Body of pancreas (tissue), 4 donors: ENCODE measurements at regions not wholly inside any gene's neighbourhood (a gene's known extent, or its start where the extent isn't known, plus 50 kb on each side); places are given as distances from the start of the nearest gene placed in this dataset.

ENCODE experiments used
- ATAC-seq: fragments of 150-250 bp; one replicate; pipeline ENCODE4 v1.9.1; 2016
- DNase-seq, 4 donors: peaks; one replicate each; pipeline ENCODE4 v3.0.0-alpha.2; 2019
- H3K27ac ChIP-seq, 4 donors: fragments of 200-600 bp; sonication (generic); 1 replicate in 3 of 4; 2 replicates in 1 of 4; pipeline versions ENCODE4 v1.5.1 to v1.6.1; 2016 to 2019; ENCODE audit warnings: mild to moderate bottlenecking in 1 of 4, mixed read lengths in 1 of 4, moderate library complexity in 1 of 4
- H3K27me3 ChIP-seq, 2 donors: fragments of 200-600 bp; sonication (generic); one replicate each; pipeline ENCODE4 v1.6.0; 2016; ENCODE audit warnings: mild to moderate bottlenecking in 1 of 2
- H3K36me3 ChIP-seq, 2 donors: fragments of 200-600 bp; sonication (generic); replicated peaks in 1 of 2; 2 replicates each; pipeline ENCODE4 v1.5.1; 2016; ENCODE audit warnings: low read depth in 2 of 2; ENCODE audit not compliant: insufficient read depth in 1 of 2
- H3K4me1 ChIP-seq: fragments of 200-600 bp; sonication (generic); one replicate; pipeline ENCODE4 v1.6.0; 2016
- H3K4me3 ChIP-seq, 2 donors: fragments of 200-600 bp; sonication (generic); 1 replicate in 1 of 2; 2 replicates in 1 of 2; pipeline ENCODE4 v1.5.1; 2016 to 2019
- H3K9me3 ChIP-seq, 3 donors: fragments of 200-600 bp; sonication (generic); 1 replicate in 2 of 3; 2 replicates in 1 of 3; pipeline ENCODE4 v1.5.1; 2016
- CTCF ChIP-seq, 7 experiments: fragments of 450-650 bp in 4 of 7; fragments of 200-600 bp in 3 of 7; sonication (generic) in 3 of 7; IDR thresholded peaks; one replicate each; pipeline ENCODE4 v1.5.1; 2016 to 2019; ENCODE audit warnings: antibody characterized with exemption in 7 of 7
- POLR2A ChIP-seq, 3 donors: fragments of 450-650 bp; IDR thresholded peaks; one replicate each; pipeline ENCODE4 v1.6.1; 2016; ENCODE audit warnings: antibody characterized with exemption in 3 of 3, mild to moderate bottlenecking in 2 of 3
- WGBS, 2 donors: methylation state at CpG; one replicate each; pipeline ENCODE4 v1.1.5; 2017; 5-methylcytosine and 5-hydroxymethylcytosine counted together
- intact Hi-C: fragments of 100-400 bp; cut with DNase I; formaldehyde crosslinking; loops from one replicate; pipeline ENCODE4 v1.15.1; 2023

GRCh38 chr6:11431455-11431937 is 106.1 kb upstream of the TMEM170B start:
- Histone ChIP-seq H3K27ac (no peak overlapping the region), H3K4me3 (no peak overlapping the region), H3K27me3 (no peaks in the 10 kb centered on the region), H3K36me3 (no peaks in the 10 kb centered on the region), H3K4me1 (peaks cover 20% of the 10 kb centered on the region), H3K9me3 (no peaks in the 10 kb centered on the region)
- 77 to 84% methylated on average over 6 of the region's 6 CpGs for WGBS, 2 donors
- intact Hi-C loops = no loop called here
- no peak for TF ChIP-seq CTCF (IDR thresholded peaks at IDR 0.05)
- no peak for TF ChIP-seq POLR2A (IDR thresholded peaks at IDR 0.05)
- no peak for ATAC-seq
- DNase-seq = no peak

- intact Hi-C loops = no loop called here
- H3K4me1 ChIP-seq = peaks cover 14% of the 10 kb centered on the region
- WGBS, 2 donors = 86% methylated on average over 9 of the region's 9 CpGs
- TF ChIP-seq POLR2A (IDR thresholded peaks at IDR 0.05) (no peak), CTCF (IDR thresholded peaks at IDR 0.05) (no peak)
- no peak overlapping the region for H3K4me3 ChIP-seq
- DNase-seq (no peak), ATAC-seq (no peak)
- H3K27ac ChIP-seq = no peak overlapping the region
- H3K9me3 ChIP-seq = no peaks in the 10 kb centered on the region
- H3K27me3 ChIP-seq = no peaks in the 10 kb centered on the region
- H3K36me3 ChIP-seq = no peaks in the 10 kb centered on the region
Observed at GRCh38 chr6:11430036-11430435, 107.5 kb upstream of the TMEM170B start.

- WGBS, 2 donors = 53 to 55% methylated on average over 2 of the region's 2 CpGs
- no peak for TF ChIP-seq POLR2A (IDR thresholded peaks at IDR 0.05)
- TF ChIP-seq CTCF (IDR thresholded peaks at IDR 0.05) = no peak
- ATAC-seq (no peak), DNase-seq (no peak)
- intact Hi-C loops = no loop called here
- no peaks in the 10 kb centered on the region for H3K36me3 ChIP-seq
- no peaks in the 10 kb centered on the region for H3K27me3 ChIP-seq
- H3K4me1 ChIP-seq = peaks cover 9% of the 10 kb centered on the region
- H3K27ac ChIP-seq = no peak overlapping the region
- no peaks in the 10 kb centered on the region for H3K9me3 ChIP-seq
- H3K4me3 ChIP-seq = no peak overlapping the region
Observed at GRCh38 chr6:11429577-11429976, 108.0 kb upstream of the TMEM170B start.

GRCh38 chr6:11428895-11429294 is 108.7 kb upstream of the TMEM170B start:
- H3K27me3 ChIP-seq = no peaks in the 10 kb centered on the region
- no peak overlapping the region for H3K4me3 ChIP-seq
- DNase-seq = peak in 1 of 4 donors; percentile 18
- H3K27ac ChIP-seq = peak overlapping the region in 1 of 4 donors; percentile 41
- H3K9me3 ChIP-seq = no peaks in the 10 kb centered on the region
- 49 to 57% methylated on average over 3 of the region's 3 CpGs for WGBS, 2 donors
- peaks cover 2% of the 10 kb centered on the region for H3K4me1 ChIP-seq
- ATAC-seq = peak; percentile 22
- intact Hi-C loops = no loop called here
- TF ChIP-seq CTCF (IDR thresholded peaks at IDR 0.05) (no peak), POLR2A (IDR thresholded peaks at IDR 0.05) (no peak)
- H3K36me3 ChIP-seq = no peaks in the 10 kb centered on the region

GRCh38 chr6:11428371-11428770 is 109.2 kb upstream of the TMEM170B start:
- Histone ChIP-seq H3K9me3 (no peaks in the 10 kb centered on the region), H3K36me3 (no peaks in the 10 kb centered on the region), H3K4me1 (no peaks in the 10 kb centered on the region), H3K27me3 (no peaks in the 10 kb centered on the region), H3K27ac (peak overlapping the region in 1 of 4 donors; percentile 41), H3K4me3 (no peak overlapping the region)
- WGBS, 2 donors = 26 to 37% methylated on average over 2 of the region's 2 CpGs
- intact Hi-C loops = no loop called here
- TF ChIP-seq POLR2A (IDR thresholded peaks at IDR 0.05) = no peak
- no peak for TF ChIP-seq CTCF (IDR thresholded peaks at IDR 0.05)
- ATAC-seq (no peak), DNase-seq (no peak)
